ENCODE measurements at regions not wholly inside any gene's neighbourhood (a gene's known extent, or its start where the extent isn't known, plus 50 kb on each side); places are given as distances from the start of the nearest gene placed in this dataset.

GRCh38 chr7:18179093-18179492, 151.4 kb upstream of the PRPS1L1 start:
- no peak overlapping the region; the same call in 1 of the 2 replicates for H3K27ac ChIP-seq (ENCODE audit: control insufficient read depth, insufficient read depth)
- POLR2A ChIA-PET, result no interaction called here
- no peak overlapping the region for H3K9ac ChIP-seq (ENCODE audit: control insufficient read depth, insufficient read depth, low read length)
- 0 out of 2 replicates have a peak, but pooled peaks have one; percentile 24 for TF ChIP-seq BCL11A (IDR thresholded peaks at IDR 0.05; ENCODE audit: low read depth, low read length)
- TF ChIP-seq CBX3 (IDR thresholded peaks at IDR 0.05; ENCODE audit: borderline replicate concordance, low read depth), result no peak
- no peak for DNase-seq (ENCODE audit: low read depth, low spot score)
- H3K9me3 ChIP-seq (replicated peaks; ENCODE audit: control insufficient read depth, insufficient read depth, low read length), result no peaks in the 10 kb centered on the region
- H4K20me1 ChIP-seq (ENCODE audit: control insufficient read depth, insufficient read depth), result no peaks in the 10 kb centered on the region
- H3K79me2 ChIP-seq (ENCODE audit: control insufficient read depth, insufficient read depth, low read length), result no peaks in the 10 kb centered on the region
- CTCF ChIA-PET, result no interaction called here
- ATAC-seq, result peak; percentile 41
- peaks cover 14% of the 10 kb centered on the region for H3K4me1 ChIP-seq (ENCODE audit: control insufficient read depth, insufficient read depth, low read length)
- RAD21 ChIA-PET (ENCODE audit: unreplicated experiment), result no interaction called here
- no peak overlapping the region for H2AFZ ChIP-seq (ENCODE audit: control insufficient read depth, low read depth, low read length)
- H3K4me2 ChIP-seq (ENCODE audit: control insufficient read depth, insufficient read depth), result 0 out of 2 replicates have a peak overlapping the region, but pooled peaks have one; percentile 3
- H3K4me3 ChIP-seq, result no peak overlapping the region
- H3K27me3 ChIP-seq (replicated peaks in 1 of 2; ENCODE audit: control insufficient read depth in 2 of 2, insufficient read depth in 2 of 2, low read length in 1 of 2), result no peaks in the 10 kb centered on the region; a peak in 2 of 4 replicates
- in situ Hi-C loops (cut with MboI), result no loop called here
- FAIRE-seq, result no peak
- intact Hi-C loops (cut with micrococcal nuclease; ENCODE audit: unreplicated experiment), result no loop called here
- no peaks in the 10 kb centered on the region for H3K36me3 ChIP-seq (ENCODE audit: control insufficient read depth in 2 of 2, insufficient read depth in 2 of 2, low read length in 1 of 2)
- SMC1A ChIA-PET (ENCODE audit: uncharacterized antibody, unreplicated experiment), result no interaction called here
- BruUV-seq (replicated peaks), result no TSS peak

DNA sequence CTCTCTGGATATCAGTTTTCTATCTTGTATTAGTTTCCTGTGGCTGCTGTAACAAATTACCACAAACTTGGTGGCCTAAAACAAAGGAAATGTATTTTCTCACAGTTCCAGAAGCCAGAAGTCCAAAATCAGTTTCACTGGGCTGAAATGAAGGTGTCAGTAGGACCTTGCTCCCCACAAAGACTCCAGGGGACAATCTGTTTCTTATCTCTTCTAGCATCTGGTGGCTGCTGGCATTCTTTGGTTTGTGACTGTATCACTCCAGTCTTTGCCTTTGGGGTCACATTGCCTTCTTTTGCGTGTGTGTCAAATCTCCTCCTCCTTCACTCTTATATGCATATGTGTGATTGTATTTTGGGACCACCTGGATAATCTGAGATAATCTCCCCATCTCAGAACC, 153.0 kb upstream of the PRPS1L1 start:
- BruUV-seq (replicated peaks), result no TSS peak
- no peak for FAIRE-seq
- CTCF ChIA-PET, result no interaction called here
- TF ChIP-seq ZNF274 (IDR thresholded peaks at IDR 0.05; ENCODE audit: insufficient read depth, insufficient read length) (no peak), SREBF2 (IDR thresholded peaks at IDR 0.05; ENCODE audit: low read length) (no peak), BCL3 (IDR thresholded peaks at IDR 0.05; ENCODE audit: borderline replicate concordance, insufficient read depth, low read depth, low read length, poor library complexity, severe bottlenecking) (no peak), ZZZ3 (IDR thresholded peaks at IDR 0.05; ENCODE audit: control insufficient read depth, insufficient read length, low read depth) (no peak), ZBTB40 (IDR thresholded peaks at IDR 0.05; ENCODE audit: borderline replicate concordance) (no peak), MXI1 (IDR thresholded peaks at IDR 0.05; ENCODE audit: low read depth, low read length) (no peak), FOXM1 (IDR thresholded peaks at IDR 0.05; ENCODE audit: low read depth, low read length) (no peak), ZNF217 (IDR thresholded peaks at IDR 0.05) (no peak)
- TF ChIP-seq, protein P1, sequence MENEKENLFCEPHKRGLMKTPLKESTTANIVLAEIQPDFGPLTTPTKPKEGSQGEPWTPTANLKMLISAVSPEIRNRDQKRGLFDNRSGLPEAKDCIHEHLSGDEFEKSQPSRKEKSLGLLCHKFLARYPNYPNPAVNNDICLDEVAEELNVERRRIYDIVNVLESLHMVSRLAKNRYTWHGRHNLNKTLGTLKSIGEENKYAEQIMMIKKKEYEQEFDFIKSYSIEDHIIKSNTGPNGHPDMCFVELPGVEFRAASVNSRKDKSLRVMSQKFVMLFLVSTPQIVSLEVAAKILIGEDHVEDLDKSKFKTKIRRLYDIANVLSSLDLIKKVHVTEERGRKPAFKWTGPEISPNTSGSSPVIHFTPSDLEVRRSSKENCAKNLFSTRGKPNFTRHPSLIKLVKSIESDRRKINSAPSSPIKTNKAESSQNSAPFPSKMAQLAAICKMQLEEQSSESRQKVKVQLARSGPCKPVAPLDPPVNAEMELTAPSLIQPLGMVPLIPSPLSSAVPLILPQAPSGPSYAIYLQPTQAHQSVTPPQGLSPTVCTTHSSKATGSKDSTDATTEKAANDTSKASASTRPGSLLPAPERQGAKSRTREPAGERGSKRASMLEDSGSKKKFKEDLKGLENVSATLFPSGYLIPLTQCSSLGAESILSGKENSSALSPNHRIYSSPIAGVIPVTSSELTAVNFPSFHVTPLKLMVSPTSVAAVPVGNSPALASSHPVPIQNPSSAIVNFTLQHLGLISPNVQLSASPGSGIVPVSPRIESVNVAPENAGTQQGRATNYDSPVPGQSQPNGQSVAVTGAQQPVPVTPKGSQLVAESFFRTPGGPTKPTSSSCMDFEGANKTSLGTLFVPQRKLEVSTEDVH (IDR thresholded peaks at IDR 0.05; ENCODE audit: low read depth, partially characterized antibody), result no peak

More for the DNA sequence above, 153.0 kb upstream of the PRPS1L1 start:
- intact Hi-C loops (cut with micrococcal nuclease; ENCODE audit: unreplicated experiment), result no loop called here
- ATAC-seq (no peak), DNase-seq (ENCODE audit: low read depth, low spot score) (no peak)
- H3K27me3 ChIP-seq (replicated peaks in 1 of 2; ENCODE audit: control insufficient read depth in 2 of 2, insufficient read depth in 2 of 2, low read length in 1 of 2), result no peaks in the 10 kb centered on the region; a peak in 1 of 4 replicates
- no peak overlapping the region for H3K4me3 ChIP-seq
- no peaks in the 10 kb centered on the region for H4K20me1 ChIP-seq (ENCODE audit: control insufficient read depth, insufficient read depth)
- H3K4me2 ChIP-seq (ENCODE audit: control insufficient read depth, insufficient read depth), result no peak overlapping the region
- H3K79me2 ChIP-seq (ENCODE audit: control insufficient read depth, insufficient read depth, low read length), result no peaks in the 10 kb centered on the region
- ChIA-PET POLR2A (no interaction called here), RAD21 (ENCODE audit: unreplicated experiment) (no interaction called here), SMC1A (ENCODE audit: uncharacterized antibody, unreplicated experiment) (no interaction called here)
- in situ Hi-C loops (cut with MboI), result no loop called here
- 79% methylated on average over 1 of the region's 1 CpG for WGBS (ENCODE audit: insufficient coverage, insufficient replicate concordance, low lambda C conversion rate, missing lambda C conversion rate)
- H2AFZ ChIP-seq (ENCODE audit: control insufficient read depth, low read depth, low read length), result no peak overlapping the region
- H3K36me3 ChIP-seq (ENCODE audit: control insufficient read depth in 2 of 2, insufficient read depth in 2 of 2, low read length in 1 of 2), result no peaks in the 10 kb centered on the region
- no peak overlapping the region for H3K27ac ChIP-seq (ENCODE audit: control insufficient read depth, insufficient read depth)
- H3K9me3 ChIP-seq (replicated peaks; ENCODE audit: control insufficient read depth, insufficient read depth, low read length), result no peaks in the 10 kb centered on the region
- H3K4me1 ChIP-seq (ENCODE audit: control insufficient read depth, insufficient read depth, low read length), result peaks cover 14% of the 10 kb centered on the region
- H3K9ac ChIP-seq (ENCODE audit: control insufficient read depth, insufficient read depth, low read length), result no peak overlapping the region
